ENCODE measurements at regions not wholly inside any gene's neighbourhood (a gene's known extent, or its start where the extent isn't known, plus 50 kb on each side); places are given as distances from the start of the nearest gene placed in this dataset.
"Not testable (repeated sequence)": the region's sequence is repeated elsewhere in the genome, so short reads cannot be mapped to it uniquely, and the experiment has no call there.

DNA sequence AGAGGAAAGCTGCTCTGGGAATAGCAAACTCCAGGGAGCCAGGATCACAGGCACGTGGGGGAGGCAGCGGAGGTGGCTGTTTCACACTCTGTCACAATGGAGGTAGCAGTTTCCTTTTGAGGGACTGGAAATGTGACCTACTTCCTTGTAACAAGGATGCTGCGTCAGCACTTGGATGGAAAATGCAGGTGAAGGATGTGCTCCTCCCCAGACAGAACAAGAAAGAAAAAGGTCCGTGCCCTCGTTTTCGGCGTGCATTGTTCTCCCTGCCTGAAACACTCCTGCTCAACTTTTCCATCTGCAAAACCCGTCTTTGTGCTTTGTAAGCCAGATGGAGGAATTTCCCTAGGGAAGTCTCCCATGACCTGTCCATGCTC is 55.1 kb upstream of the SH3PXD2B start:
- Histone ChIP-seq H3K9ac (ENCODE audit: low read depth in 1 of 2, low read length in 2 of 2) (no peak overlapping the region), H3K27ac (ENCODE audit: low read depth, low read length) (no peak overlapping the region), H3K4me3 (ENCODE audit: low read depth in 1 of 2, low read length in 2 of 2) (no peak overlapping the region), H3K36me3 (ENCODE audit: control insufficient read depth in 1 of 2, insufficient read depth in 2 of 2, low read length in 2 of 2) (no peaks in the 10 kb centered on the region), H3K27me3 (ENCODE audit: control insufficient read depth in 1 of 2, insufficient read depth in 2 of 2, low read length in 2 of 2) (peaks cover 0 to 4% of the 10 kb centered on the region in 2 donors), H3K9me3 (ENCODE audit: control insufficient read depth in 1 of 2, low read length in 2 of 2) (no peaks in the 10 kb centered on the region), H3K4me1 (ENCODE audit: control insufficient read depth in 1 of 2, insufficient read depth in 2 of 2, low read length in 2 of 2) (peaks cover 1 to 8% of the 10 kb centered on the region in 2 donors)

DNA sequence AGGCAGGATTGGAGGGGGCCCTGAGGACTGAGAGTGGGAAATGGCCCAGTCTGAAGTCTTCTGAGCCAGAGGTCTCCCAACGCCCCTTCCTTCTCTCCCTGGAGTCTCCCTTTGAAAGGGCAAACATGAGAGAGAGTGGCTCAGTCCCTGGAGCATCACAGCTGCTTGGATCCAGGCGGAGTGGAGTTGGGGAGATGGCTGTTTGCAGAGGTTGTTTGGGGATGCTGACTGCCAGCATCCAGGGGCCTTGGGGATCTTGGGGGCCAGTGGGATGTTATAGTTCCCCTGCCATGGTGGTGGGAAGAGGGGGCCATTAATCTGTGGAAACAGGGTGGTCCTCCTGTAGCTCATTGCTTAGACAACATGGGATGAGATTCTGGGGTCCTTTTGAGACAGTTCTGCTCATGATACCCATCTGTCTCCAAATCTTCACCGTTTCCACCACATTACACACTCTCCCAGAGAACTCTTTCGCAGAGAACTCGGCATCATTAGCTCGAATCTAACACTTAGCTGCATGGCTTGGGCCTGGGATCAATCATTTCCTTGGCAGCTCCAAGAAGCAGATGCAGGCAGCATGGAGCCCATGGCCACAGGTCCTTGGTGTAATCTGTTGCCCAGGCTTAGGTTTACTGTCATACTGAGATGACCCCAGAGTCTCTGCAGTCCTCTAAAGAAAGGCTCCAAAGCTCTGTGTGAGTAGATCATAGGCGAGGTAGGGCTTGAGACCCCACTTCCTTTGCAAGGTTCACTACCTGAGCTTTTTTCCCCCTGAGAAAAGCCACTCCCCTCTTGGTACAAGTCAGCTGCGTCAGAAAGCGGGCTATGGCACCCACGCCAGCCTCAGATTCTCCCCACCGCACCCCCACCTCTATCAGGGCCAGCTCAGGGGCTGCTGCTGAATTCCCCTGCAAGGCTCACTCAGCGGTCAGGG is 54.4 kb upstream of the SH3PXD2B start:
- Histone ChIP-seq H3K9me3 (ENCODE audit: control insufficient read depth in 1 of 2, low read length in 2 of 2) (no peaks in the 10 kb centered on the region), H3K27me3 (ENCODE audit: control insufficient read depth in 1 of 2, insufficient read depth in 2 of 2, low read length in 2 of 2) (peaks cover 0 to 4% of the 10 kb centered on the region in 2 donors), H3K4me1 (ENCODE audit: control insufficient read depth in 1 of 2, insufficient read depth in 2 of 2, low read length in 2 of 2) (peaks cover 7 to 15% of the 10 kb centered on the region in 2 donors), H3K27ac (ENCODE audit: low read depth, low read length) (no peak overlapping the region), H3K9ac (ENCODE audit: low read depth in 1 of 2, low read length in 2 of 2) (no peak overlapping the region), H3K4me3 (ENCODE audit: low read depth in 1 of 2, low read length in 2 of 2) (no peak overlapping the region), H3K36me3 (ENCODE audit: control insufficient read depth in 1 of 2, insufficient read depth in 2 of 2, low read length in 2 of 2) (no peaks in the 10 kb centered on the region)

DNA sequence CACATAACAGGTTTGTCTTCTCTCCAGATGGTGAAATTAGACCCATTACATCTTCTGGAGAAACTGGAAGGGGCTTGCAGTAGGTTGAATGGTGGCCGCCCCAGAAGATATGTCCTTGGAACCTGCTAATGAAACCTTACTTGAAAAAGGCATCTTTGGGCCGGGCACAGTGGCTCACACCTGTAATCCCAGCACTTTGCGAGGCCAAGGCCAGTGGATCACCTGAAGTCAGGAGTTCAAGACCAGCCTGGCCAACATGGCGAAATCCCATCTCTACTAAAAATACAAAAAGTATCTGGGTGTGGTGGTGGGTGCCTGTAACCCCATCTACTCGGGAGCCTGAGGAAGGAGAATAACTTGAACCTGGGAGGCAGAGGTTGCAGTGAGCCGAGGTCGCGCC is 53.2 kb upstream of the SH3PXD2B start:
- H3K4me3 ChIP-seq (ENCODE audit: low read depth in 1 of 2, low read length in 2 of 2); H3K9ac ChIP-seq (ENCODE audit: low read depth in 1 of 2, low read length in 2 of 2); H3K9me3 ChIP-seq (ENCODE audit: control insufficient read depth in 1 of 2, low read length in 2 of 2); H3K36me3 ChIP-seq (ENCODE audit: control insufficient read depth in 1 of 2, insufficient read depth in 2 of 2, low read length in 2 of 2); H3K27ac ChIP-seq (ENCODE audit: low read depth, low read length); H3K27me3 ChIP-seq (ENCODE audit: control insufficient read depth in 1 of 2, insufficient read depth in 2 of 2, low read length in 2 of 2): not testable (repeated sequence)
- peaks cover 7 to 15% of the 10 kb centered on the region in 2 donors for H3K4me1 ChIP-seq (ENCODE audit: control insufficient read depth in 1 of 2, insufficient read depth in 2 of 2, low read length in 2 of 2)

DNA sequence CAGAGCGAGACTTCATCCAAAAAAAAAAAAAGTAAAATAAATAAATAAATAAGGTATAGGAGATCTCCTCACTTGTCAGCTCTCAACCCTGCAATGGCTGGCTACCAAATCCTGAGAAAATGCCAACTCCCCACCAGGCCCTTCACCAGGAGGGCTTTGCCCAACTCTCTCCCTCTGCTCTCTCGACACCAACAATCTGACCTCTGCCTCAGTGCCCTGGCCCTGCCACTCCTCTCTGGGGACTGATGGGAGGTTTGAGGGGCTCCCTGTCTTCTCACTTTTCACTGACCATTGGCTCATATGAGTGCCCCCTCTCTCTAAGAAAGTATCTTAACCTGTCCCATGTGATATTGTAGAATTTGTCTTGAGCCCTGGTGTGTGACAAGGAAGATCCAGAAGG is 52.6 kb upstream of the SH3PXD2B start:
- H3K27me3 ChIP-seq (ENCODE audit: control insufficient read depth in 1 of 2, insufficient read depth in 2 of 2, low read length in 2 of 2) = no peaks in the 10 kb centered on the region
- no peak overlapping the region for H3K9ac ChIP-seq (ENCODE audit: low read depth in 1 of 2, low read length in 2 of 2)
- no peak overlapping the region for H3K4me3 ChIP-seq (ENCODE audit: low read depth in 1 of 2, low read length in 2 of 2)
- H3K36me3 ChIP-seq (ENCODE audit: control insufficient read depth in 1 of 2, insufficient read depth in 2 of 2, low read length in 2 of 2) = no peaks in the 10 kb centered on the region
- no peak overlapping the region for H3K27ac ChIP-seq (ENCODE audit: low read depth, low read length)
- H3K9me3 ChIP-seq (ENCODE audit: control insufficient read depth in 1 of 2, low read length in 2 of 2) = no peaks in the 10 kb centered on the region
- peaks cover 7 to 15% of the 10 kb centered on the region in 2 donors for H3K4me1 ChIP-seq (ENCODE audit: control insufficient read depth in 1 of 2, insufficient read depth in 2 of 2, low read length in 2 of 2)

DNA sequence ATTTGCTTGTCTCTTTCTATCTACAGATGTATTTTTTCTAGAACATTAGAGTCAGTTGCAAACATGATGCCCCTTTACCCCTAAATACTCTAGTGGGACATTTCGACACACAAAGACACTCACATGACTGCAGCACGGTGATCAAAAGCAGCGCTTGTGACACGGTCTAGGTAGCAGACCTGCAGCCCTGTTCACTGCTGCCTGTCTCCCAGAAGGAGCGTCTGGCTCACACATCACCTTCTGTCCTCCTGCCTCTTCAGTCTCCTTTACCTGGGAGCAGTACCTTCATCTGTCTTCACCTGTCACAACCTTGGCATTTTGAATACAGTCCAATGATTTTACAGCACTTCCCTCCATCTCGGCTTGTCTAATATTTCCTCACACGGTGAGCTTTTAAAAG is 51.9 kb upstream of the SH3PXD2B start:
- Histone ChIP-seq H3K27me3 (ENCODE audit: control insufficient read depth in 1 of 2, insufficient read depth in 2 of 2, low read length in 2 of 2) (no peaks in the 10 kb centered on the region), H3K9ac (ENCODE audit: low read depth in 1 of 2, low read length in 2 of 2) (no peak overlapping the region), H3K4me1 (ENCODE audit: control insufficient read depth in 1 of 2, insufficient read depth in 2 of 2, low read length in 2 of 2) (peaks cover 7 to 15% of the 10 kb centered on the region in 2 donors), H3K36me3 (ENCODE audit: control insufficient read depth in 1 of 2, insufficient read depth in 2 of 2, low read length in 2 of 2) (no peaks in the 10 kb centered on the region), H3K4me3 (ENCODE audit: low read depth in 1 of 2, low read length in 2 of 2) (no peak overlapping the region), H3K27ac (ENCODE audit: low read depth, low read length) (no peak overlapping the region), H3K9me3 (ENCODE audit: control insufficient read depth in 1 of 2, low read length in 2 of 2) (no peaks in the 10 kb centered on the region)

DNA sequence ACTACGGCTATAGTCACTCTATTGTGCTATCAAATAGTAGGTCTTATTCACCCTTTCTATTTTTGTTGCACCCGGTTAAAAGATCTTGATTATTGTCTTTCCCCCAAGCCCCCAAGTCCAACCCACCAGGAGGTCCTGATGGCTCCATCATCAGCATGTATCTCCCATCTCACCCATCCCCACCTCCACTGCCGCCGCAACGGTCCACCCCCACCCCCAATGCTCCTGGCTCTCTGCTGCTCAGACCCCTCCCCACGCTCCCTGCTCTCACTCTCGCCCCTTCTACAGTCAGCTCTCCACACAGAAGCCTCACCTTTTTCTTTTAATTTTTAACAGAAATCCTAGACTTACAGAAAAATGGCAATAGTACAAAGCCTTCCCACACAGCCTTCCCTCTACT is 51.5 kb upstream of the SH3PXD2B start:
- Histone ChIP-seq H3K36me3 (ENCODE audit: control insufficient read depth in 1 of 2, insufficient read depth in 2 of 2, low read length in 2 of 2) (no peaks in the 10 kb centered on the region), H3K4me3 (ENCODE audit: low read depth in 1 of 2, low read length in 2 of 2) (no peak overlapping the region), H3K4me1 (ENCODE audit: control insufficient read depth in 1 of 2, insufficient read depth in 2 of 2, low read length in 2 of 2) (peaks cover 7 to 15% of the 10 kb centered on the region in 2 donors), H3K9me3 (ENCODE audit: control insufficient read depth in 1 of 2, low read length in 2 of 2) (no peaks in the 10 kb centered on the region), H3K27me3 (ENCODE audit: control insufficient read depth in 1 of 2, insufficient read depth in 2 of 2, low read length in 2 of 2) (no peaks in the 10 kb centered on the region), H3K9ac (ENCODE audit: low read depth in 1 of 2, low read length in 2 of 2) (no peak overlapping the region), H3K27ac (ENCODE audit: low read depth, low read length) (no peak overlapping the region)

DNA sequence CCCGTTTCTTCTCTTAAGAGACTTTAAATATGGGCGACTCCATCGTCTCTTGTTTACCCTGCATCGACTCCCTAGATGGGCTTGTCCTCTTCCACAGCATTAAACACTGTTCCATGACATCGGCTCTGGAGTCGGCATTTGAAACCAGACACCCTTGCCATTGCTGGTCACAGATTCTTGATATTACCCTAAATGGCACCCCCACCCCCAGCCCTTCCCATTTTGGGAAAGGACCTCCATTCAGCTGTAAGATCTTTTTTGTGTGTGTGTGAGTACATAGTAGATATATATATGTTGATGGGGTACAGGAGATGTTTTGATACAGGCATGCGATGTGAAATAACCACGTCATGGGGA is 51.1 kb upstream of the SH3PXD2B start:
- H3K4me3 ChIP-seq (ENCODE audit: low read depth in 1 of 2, low read length in 2 of 2) = no peak overlapping the region
- no peak overlapping the region for H3K27ac ChIP-seq (ENCODE audit: low read depth, low read length)
- no peaks in the 10 kb centered on the region for H3K36me3 ChIP-seq (ENCODE audit: control insufficient read depth in 1 of 2, insufficient read depth in 2 of 2, low read length in 2 of 2)
- no peaks in the 10 kb centered on the region for H3K27me3 ChIP-seq (ENCODE audit: control insufficient read depth in 1 of 2, insufficient read depth in 2 of 2, low read length in 2 of 2)
- peaks cover 7 to 15% of the 10 kb centered on the region in 2 donors for H3K4me1 ChIP-seq (ENCODE audit: control insufficient read depth in 1 of 2, insufficient read depth in 2 of 2, low read length in 2 of 2)
- no peak overlapping the region for H3K9ac ChIP-seq (ENCODE audit: low read depth in 1 of 2, low read length in 2 of 2)
- no peaks in the 10 kb centered on the region for H3K9me3 ChIP-seq (ENCODE audit: control insufficient read depth in 1 of 2, low read length in 2 of 2)

DNA sequence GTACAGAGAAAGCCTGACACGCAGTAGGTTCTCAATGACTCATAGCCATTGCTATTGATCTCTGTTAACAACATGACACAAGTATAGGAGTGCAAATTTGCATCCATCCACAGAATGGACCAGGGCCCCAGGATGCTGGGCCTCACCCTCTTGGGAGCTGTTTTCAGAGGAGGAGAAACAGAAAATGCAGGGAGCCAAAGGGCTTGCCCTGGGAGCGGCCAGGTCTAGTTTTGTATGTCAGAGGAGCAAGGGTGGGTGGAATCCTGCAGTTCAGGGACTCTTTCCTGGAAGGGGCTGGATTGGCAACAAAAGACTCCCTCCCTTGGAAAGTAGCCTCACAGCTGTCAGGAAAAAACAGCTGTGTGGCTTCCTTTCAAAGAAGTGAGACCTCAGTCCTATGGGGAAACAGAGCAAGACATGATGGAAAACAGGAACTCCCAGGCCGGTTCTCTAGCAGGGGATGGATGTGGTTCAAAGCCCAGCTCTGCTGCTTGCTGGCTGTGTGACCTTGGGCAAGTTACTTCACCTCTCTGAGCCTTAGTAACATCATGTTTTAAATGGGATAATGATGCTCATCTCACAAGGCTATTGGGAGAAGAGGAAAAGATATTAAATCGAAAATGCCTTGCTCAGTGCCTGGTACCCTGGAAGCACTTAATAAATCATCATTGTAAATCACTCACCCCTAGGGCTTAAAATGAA is 50.5 kb upstream of the SH3PXD2B start:
- no peaks in the 10 kb centered on the region for H3K9me3 ChIP-seq (ENCODE audit: control insufficient read depth in 1 of 2, low read length in 2 of 2)
- H3K9ac ChIP-seq (ENCODE audit: low read depth in 1 of 2, low read length in 2 of 2) = no peak overlapping the region
- no peak overlapping the region for H3K27ac ChIP-seq (ENCODE audit: low read depth, low read length)
- no peaks in the 10 kb centered on the region for H3K27me3 ChIP-seq (ENCODE audit: control insufficient read depth in 1 of 2, insufficient read depth in 2 of 2, low read length in 2 of 2)
- H3K4me1 ChIP-seq (ENCODE audit: control insufficient read depth in 1 of 2, insufficient read depth in 2 of 2, low read length in 2 of 2) = peaks cover 7 to 15% of the 10 kb centered on the region in 2 donors
- H3K4me3 ChIP-seq (ENCODE audit: low read depth in 1 of 2, low read length in 2 of 2) = no peak overlapping the region
- no peaks in the 10 kb centered on the region for H3K36me3 ChIP-seq (ENCODE audit: control insufficient read depth in 1 of 2, insufficient read depth in 2 of 2, low read length in 2 of 2)

DNA sequence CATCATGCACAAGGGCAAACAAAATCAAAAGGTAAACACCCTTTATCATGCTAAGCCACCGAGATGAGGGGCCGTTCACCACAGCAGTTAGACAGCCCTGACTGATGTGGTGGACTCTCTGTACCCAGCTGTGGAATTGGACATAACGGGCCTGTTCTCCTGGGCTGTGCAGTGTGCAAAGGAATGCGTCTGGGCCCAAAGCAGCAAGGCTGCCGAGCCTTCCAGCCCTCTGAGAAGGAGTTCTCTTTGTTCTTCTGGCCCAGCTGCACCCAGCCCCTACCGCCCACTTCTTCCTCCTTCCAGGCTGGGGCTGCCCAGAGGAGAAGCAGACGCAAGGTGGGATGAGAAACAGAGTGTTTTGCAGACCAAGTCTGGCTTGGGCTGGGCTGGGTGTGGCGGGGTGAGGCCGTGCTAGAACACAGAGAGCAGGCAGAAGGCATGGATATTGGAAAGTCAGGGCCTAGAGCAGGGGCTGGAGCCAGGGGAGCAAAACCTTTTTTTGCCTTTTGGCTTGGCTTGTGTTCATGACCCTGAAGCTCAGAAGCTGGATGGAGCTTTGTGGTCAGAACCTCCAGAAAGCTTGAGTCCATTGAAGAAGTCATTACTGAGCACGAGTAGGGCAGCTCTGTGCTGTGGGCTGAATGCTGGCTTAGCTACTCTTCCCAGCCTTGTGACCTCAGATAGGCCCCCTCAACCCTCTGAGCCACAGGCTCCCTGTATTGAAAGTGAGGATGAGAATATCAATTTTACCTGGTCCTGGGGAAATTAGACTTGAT is 49.8 kb upstream of the SH3PXD2B start:
- H3K27ac ChIP-seq (ENCODE audit: low read depth, low read length) = no peak overlapping the region
- H3K9ac ChIP-seq (ENCODE audit: low read depth in 1 of 2, low read length in 2 of 2) = no peak overlapping the region
- H3K4me1 ChIP-seq (ENCODE audit: control insufficient read depth in 1 of 2, insufficient read depth in 2 of 2, low read length in 2 of 2) = peaks cover 7 to 15% of the 10 kb centered on the region in 2 donors
- H3K4me3 ChIP-seq (ENCODE audit: low read depth in 1 of 2, low read length in 2 of 2) = no peak overlapping the region
- no peaks in the 10 kb centered on the region for H3K27me3 ChIP-seq (ENCODE audit: control insufficient read depth in 1 of 2, insufficient read depth in 2 of 2, low read length in 2 of 2)
- H3K9me3 ChIP-seq (ENCODE audit: control insufficient read depth in 1 of 2, low read length in 2 of 2) = no peaks in the 10 kb centered on the region
- H3K36me3 ChIP-seq (ENCODE audit: control insufficient read depth in 1 of 2, insufficient read depth in 2 of 2, low read length in 2 of 2) = no peaks in the 10 kb centered on the region
